ENCODE measurements at regions not wholly inside any gene's neighbourhood (a gene's known extent, or its start where the extent isn't known, plus 50 kb on each side); places are given as distances from the start of the nearest gene placed in this dataset.
"Not testable (repeated sequence)": the region's sequence is repeated elsewhere in the genome, so short reads cannot be mapped to it uniquely, and the experiment has no call there.

DNA sequence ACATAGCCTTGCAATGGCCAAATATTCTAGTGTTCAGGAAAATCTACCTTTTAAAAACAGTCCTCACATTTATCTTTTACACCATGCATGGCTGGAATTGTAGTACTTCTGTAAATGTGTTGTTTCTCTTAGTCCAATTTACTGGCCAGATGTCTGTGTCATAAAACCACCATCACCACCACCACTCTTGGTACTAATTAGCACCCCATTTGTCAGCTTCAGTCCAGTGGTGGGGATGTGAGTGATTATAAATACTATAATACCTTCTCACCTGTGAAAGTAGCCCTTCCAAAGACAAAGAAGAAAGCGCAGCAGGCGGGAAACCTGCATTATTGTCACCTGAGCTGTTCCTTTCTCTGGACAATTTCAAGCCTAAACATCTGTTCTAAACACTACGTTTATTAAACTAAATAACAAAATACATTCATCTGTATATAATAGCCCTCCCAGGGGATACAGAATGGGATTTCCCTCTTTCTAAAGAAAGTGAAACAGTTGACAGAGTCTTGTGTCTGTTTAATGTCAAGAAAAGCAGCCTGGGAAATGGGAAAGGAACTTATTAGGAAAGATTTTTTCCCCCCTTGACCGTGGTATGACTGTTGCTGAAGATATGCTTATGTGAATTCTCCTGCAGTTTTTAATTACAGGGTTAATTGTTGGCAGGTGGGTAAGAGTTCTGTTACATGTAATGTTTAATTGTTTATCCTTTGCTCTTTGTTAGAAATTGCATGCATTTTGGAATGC, 144.5 kb upstream of the NUDT12 start:
- DNase-seq = no peak

DNA sequence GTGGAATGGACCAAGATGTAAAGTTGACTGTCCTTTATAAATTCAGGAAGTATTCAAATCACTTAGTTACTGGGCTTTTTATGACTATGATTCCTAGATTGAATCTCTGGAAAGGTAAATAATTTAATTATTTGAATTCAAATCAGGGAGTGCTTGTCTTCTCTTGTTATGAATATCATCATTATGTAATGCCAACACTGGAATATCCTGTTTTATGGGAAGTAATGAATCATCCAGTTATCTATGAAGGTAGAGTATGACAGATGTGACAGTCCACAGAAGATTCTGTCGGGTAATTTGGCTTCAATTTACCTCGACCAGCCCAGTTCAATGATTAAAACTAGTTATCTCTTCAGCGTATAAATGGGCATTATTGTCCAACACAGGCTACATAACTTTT, 141.0 kb upstream of the NUDT12 start:
- no peak for DNase-seq

DNA sequence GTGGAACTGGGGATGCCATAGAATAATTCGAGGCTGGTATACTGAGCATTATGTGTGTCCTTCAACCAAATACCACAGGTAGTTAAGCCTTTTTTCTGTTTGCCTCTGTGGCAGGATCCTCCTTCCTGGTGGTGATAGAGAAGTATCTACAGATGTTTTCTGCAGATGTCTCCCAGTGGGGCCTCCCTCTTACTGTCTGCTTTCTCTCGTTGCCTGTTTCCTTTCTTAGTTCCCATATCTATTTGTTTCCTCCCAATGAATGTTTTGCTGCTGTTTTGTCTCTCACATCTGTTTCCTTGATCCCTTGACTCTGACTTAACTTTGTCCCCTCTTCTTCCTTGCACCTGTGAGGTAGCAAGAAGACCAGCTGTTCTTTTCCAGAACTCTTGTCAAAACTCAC, 130.9 kb upstream of the NUDT12 start:
- DNase-seq = no peak

DNA sequence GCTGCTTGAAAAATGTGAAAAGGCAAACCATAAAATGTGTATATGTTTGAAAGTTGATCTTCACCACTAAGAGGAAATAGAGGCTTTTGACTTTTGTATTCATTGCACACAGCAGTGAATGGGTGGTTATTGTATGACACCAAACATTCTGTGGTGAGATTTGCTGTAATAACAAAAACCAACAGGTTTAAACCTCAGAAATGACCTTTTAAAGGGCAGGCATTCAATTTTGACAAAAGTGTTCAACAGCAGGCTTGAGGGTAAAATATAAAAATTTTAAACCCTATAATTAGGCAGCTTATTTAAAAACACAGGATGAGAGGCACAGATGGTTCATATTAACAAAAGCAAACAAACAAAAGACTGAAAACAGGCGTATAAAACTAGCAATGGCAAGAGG, 128.1 kb upstream of the NUDT12 start:
- no peak for DNase-seq

DNA sequence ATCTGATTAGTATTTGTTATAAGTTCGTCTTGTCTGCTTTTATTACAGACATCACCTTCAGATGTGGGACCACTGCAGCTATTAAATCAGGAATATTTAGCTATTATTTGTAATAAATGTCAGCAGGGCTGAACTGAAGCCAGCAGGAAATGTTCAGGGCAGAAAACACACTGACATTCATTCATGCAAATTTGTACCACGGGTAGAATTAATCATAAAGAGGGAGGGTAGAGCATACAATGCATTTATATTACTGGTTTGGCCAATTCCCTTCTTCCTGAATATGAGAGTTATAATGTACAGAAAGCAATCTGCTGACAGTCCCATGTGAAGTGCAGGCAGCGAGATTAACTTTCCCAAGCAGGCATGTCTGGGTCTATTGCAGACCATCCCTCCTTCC, 117.3 kb upstream of the NUDT12 start:
- no peak for DNase-seq

DNA sequence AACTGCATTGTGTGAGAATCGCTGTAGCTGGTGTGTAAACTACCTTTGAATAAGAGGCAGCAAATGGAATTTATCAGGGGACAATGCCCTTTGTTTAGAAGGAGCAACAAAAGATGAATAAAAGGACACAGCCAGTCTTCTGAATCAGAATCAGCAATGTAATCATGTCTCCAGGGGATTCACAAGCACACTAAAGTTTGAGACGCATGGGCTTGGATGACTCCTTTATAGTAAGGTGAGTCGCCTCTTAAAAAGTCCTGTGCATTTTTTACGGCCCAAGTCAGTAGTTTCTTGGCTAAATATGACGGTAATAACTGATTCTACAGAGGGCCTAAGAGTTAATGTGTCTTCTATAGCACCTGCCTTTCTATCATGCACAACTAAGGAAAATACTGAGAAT, 113.6 kb upstream of the NUDT12 start:
- not testable (repeated sequence) for DNase-seq

DNA sequence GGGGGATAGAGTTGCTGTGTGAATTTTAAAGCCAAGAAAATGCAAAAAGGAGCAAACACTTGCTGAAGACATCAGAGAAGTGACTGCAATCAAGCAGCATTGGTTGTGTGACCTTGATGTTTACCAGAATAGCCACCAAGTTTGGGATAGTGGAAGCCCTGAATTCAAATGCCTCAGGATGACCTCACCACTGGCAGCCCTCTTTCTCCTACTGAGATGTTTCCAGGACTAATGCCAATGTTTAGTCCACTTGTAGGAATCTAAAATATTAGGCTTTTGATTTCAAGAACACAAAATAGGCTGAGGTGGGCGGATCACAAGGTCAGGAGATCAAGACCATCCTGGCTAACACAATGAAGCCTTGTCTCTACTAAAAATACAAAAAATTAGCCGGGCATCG, 112.2 kb upstream of the NUDT12 start:
- no peak for DNase-seq

DNA sequence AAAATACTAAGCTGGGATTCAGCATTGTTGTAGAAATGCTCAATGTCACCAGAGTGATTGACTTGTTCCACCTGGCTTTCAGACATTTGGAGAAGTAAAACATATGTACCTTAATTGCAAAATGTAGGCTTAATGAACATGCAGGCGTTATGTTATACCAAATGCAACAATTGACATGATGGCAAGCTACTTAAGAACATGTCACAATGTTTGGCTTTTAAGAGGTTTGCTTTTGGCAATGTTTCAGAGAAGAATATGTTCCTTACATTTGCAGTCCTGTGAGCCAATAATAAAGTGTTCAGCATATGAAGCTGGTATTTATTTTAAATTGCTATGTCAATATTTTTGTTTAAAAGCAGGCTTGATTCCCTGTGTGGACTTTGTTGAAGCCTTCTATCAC, 111.7 kb upstream of the NUDT12 start:
- DNase-seq = no peak

DNA sequence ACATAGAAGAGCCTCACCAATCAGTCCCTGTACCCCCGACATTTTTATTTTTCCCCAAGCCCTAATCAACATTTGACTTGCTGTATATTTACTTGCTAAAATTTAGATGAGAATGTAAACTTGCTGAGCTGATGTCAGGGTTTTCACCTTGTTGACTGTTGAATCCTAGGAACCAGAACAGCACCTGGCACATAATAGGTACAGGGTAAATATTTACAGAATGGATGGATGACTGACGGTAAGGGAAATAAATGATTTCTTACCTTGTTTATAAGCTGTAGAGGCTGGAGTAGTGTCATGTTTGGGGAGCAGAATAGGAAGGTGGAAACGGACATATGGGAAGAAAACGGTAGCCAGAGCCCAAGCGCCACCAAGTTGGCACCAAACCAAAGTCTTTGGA, 107.0 kb upstream of the NUDT12 start:
- no peak for DNase-seq

DNA sequence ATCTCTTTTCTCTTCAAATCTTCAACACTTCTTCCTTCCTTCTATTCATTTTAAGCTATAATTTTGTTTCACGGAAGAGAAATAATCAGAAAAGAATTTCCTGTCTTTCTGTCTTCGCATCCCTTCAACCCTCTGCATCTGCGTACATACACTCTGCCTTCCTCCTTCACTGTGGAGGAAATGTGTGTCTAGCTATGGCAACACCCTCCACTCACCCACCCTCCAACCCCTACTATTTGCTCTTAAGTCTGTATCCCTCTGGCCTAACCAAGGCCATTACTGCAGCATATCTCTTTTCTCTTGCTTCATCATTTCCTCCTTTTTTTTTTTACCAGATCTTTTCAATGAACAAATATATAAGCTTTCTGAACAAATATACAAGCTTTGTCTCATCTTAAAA, 105.7 kb upstream of the NUDT12 start:
- no peak for DNase-seq

DNA sequence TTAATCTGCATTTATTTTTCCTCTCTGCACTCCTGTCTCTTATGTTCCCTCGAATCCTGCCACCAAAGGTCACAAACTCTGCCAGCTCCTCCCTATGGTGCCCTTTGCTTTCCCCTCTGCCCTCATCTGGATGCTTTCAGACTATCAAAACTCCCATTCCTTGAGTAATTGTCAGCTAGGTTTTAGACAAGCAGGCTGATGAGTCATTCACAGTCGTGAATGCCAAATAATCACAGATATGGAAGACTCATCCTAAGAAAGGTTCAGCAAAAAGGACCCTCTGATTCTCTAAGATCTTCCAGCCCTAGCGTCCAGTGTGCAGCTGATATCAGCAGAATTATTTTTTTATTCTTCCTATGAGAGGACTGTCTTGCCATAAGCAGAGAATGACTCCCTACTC, 104.5 kb upstream of the NUDT12 start:
- DNase-seq = no peak

DNA sequence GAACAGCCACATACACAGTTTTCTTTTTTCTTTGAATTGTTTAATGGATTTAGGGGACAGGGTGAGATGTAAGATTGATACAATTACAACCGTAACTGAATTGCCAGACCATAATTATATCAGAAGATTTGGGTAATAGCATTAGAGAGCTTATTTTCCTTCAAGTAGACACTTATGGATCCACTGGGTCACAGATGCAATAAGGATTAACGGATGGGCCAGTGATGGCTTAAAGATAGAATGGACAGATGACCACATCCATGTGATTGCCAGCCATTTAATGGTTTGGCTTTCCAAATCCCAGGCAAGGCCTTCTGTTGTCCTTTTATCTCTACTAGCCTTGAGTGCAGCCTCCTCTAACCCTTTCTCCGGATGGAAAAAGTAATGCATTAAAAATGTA, 94.7 kb upstream of the NUDT12 start:
- no peak for DNase-seq

DNA sequence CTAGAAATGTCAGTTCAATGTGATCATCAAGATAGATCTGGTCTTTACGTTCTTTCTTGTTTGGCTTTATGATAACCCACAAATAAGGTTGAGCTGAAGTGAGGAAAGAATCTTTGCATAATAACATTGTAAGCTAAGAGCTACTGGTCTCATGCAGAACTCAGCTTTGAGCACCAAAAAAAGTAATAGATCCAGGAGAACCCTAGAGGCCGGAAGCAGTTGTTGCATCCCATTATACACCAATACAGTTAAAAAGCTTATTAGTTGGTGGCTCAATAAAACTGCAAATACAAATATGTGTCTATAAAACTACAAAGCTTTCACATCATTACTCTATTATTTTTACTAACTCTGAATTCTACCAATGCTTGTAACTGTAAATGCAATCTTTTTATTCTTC, 85.5 kb upstream of the NUDT12 start:
- no peak for DNase-seq

DNA sequence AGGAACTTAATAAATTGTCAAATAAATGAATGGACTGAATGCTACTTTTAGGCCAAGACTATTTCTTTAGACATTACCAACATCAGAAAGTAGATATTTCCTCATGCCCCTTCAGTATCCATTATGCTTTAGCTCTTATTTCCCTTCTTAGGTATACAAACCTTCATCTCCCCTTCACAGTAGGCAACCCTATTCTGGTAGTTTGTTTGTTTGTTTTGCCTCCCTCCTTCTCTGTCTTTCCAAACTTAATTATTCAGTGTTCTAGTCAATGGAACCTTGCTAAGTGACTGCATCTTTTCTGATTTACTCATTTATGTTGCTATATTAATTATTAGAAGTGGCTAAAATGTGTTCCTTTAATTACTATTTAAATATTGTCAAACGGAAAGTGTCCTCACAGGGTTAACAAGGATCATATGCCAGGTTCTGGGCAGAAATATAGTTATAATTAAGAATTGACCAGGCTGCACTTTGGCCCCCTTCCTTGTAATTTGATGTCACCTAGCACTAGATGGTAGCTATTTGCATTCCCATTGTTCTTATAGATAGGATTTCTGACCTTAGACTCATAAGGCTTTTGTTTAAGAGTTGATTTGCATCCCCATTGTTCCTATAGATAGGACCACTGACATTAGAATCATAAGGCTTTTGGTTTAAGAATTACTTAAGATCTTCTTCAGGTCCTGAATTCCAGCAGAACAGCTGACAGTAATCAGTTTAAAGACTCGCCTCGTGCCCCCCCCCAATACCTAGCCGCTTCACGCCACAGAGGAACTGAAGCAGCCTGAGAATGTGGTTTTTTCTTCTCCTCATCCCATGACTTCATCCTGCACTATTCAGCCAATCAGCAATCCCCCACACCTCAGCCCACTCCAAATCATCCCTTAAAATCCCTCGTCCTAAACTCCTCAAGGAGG, 84.4 kb upstream of the NUDT12 start:
- DNase-seq = no peak

DNA sequence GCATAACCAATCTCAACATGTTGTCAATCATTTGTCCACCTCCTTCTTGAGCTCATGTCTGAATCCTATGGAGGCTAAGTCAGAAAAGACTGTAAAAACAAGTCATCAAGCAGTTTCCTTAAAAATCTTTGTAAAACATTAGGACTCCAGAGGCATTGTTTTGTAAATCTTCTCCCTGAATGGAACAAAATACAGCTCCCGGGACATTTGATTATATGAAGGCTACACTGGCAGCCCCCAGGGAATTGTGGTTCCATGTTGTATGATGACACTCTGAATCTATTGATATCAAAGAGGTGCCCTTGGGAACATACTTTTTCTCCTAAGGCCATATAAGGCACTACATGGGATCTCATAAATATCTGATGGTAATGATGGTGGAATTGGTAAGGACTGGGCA, 83.2 kb upstream of the NUDT12 start:
- DNase-seq = no peak

DNA sequence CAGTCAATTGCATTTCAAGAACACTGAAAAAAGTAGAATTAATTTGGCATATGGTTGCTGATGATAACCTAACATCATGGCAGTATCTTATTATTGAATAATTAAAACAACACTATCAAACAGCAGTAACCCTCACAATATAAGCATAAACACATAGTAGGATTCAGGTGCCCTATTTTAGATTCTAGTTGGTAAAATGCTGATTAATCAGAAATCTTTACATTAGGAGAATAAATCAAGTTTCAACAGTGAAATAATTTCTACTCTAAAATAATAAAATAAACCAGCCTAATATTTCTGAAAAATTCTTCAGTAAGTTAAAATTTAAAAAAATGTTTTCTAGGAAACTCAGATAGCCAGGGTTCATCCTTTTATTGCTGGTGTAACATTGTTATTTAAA, 76.4 kb upstream of the NUDT12 start:
- DNase-seq = no peak

DNA sequence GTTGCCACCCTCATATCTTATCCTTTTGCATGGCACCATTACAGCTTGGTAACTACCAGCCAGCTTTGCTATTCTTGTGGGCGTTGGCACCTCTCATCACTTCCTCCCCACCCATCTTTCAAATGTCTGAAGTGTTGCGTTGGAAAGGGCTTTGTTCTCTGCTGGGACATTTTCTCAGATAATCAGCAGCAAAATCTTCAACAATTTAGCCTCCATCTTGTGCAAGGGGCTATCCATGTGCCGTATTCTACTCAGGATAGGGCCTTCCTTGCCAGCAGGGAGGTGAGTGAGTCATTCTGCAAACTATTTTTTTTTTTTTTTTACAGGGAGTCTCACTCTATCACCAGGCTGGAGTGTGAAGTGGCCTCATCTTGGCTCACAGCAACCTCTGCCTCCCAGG, 62.1 kb upstream of the NUDT12 start:
- DNase-seq = no peak

DNA sequence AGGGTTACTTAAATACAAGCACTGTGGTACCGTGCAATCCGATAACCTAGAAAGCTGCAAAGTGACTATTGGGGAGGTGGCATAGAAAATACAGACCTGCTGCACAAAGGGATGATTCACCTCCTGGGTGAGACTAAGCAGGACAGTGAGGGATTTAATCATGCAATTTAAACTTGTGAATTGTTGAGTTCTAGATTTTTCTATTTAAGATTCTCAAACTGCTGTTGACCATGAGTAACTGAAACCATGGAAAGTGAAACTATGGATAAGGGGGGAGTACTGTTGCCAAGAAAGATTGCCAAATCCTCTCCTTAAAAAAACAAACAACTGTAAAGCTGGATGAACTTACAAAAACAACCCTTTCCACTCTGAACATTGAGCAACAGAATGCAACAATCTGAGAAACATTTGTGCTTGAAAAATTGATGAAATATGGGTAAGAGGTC, 61.5 kb upstream of the NUDT12 start:
- no peak for DNase-seq

DNA sequence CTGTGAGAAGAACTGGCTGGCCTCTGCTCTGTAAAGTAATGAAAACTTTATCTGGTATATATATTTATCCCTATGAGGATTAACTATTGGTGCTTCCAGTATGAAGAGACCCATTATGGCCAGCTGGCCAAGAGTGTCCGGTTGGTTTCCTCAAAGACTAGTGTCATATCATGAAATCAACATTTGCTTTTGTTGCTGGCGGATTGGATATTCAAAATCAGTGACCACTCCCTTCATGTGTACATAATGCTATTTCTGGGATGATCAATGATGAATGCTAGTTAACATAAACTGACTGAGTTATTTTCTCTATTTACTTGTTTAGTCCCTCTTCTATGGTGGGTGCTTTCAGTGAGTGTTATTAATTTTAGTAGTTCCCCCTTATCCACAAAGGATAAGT, 60.8 kb upstream of the NUDT12 start:
- DNase-seq = no peak

DNA sequence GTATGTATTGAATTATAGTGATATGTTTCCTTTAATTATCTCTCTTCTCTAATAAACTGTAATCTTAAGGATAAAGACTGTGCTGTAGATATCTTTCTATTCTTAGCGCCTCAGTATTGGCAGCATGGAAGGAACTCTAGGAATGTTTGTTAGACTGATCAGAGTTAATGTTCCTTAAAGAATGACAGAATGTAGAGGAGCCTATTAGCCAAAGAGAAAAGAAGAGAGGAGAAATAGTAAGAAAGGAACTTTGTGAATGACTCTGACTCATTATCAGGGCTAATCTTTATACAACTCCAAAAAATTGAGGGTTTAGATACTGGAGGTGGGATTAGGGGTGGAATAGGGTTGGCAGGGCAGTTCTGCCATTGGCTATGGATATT, 59.0 kb upstream of the NUDT12 start:
- DNase-seq = no peak

DNA sequence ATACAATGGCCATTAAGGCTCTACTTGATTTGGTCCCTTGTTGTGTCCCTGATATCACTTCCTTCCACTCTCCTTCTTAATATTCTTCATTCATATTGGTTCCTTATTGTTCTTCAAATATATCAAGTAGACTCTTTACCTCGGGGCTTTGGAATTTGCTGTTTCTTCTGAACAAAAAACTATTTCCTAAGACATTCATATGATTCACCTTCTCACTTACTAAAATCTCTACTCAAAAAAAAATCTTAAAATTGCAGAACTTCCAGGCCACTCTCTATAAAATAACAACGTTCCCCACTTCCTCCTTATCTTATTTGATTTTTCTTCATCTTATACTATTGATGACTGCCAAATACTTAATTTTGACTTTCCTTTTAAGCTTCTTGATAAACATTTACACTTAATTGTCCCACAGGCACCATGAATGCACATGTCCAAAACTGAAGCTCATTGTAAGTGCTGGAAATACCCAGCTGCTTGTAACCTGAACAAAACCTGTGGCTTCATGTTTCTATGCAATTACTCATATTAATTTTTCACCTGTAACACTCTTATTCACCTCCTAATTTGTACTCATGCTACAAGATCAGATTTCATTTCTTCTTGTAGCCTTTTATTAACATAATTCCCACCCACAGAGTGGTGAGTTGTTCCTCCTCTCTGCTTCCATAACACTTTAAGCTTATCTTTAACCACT, 58.4 kb upstream of the NUDT12 start:
- no peak for DNase-seq

DNA sequence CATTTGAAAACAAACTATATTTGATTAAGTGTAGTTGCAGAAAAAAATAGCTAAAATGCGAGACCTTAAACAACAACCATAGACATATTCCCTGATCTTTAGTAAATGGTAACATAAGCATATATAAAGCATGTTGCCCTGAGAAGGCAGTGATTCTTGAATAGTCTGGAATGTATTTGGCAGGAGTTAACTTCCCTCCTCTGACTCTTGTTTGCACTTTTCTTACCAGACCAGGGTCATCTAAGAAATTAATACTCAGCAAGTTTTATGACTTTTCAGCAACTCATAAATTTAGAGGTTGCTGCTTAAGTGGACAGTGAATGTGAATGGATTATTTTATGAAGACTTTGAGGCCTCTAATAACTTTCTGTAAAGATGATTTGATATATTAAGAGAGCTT, 55.3 kb upstream of the NUDT12 start:
- no peak for DNase-seq

DNA sequence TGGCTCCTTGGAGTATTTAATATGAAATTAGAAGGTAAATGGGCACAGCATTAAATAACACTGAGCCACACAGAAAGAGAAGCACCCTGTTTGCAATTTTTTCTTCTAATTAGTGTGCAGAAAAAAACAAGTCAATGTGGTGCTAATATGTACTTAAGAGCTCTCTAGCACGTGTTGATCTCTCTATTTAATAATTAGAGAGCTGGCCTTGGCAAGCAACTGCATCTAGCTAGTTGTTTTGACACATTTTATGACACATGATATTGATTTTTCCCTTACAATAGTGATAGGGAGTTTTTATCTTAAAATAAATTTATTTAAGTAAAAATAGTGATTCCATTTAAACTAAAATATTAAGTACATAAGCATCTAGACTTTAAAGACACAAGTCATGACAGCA, 54.5 kb upstream of the NUDT12 start:
- no peak for DNase-seq

DNA sequence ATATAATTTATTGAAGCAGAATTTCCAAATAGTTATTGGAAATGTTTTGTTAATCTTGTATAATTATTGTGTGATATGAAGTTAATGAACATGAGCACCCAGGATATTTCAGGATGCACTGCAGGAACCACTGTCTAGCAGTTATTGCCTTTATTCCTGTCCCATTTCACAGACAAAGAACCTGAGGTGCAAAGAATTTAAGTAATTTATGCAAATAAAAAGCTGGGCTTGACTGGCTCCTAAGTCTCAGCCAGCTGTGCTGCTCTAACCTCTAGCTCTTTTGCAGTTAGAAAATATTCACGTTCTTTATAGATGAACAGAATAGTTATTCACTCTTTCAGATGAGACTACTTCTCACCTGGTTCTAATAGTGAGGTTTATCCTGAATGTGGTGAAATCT, 50.0 kb upstream of the NUDT12 start:
- no peak for DNase-seq

Measured in GDM1 (cell line).